IMR-90 (cell line): ENCODE measurements at regions not wholly inside any gene's neighbourhood (a gene's known extent, or its start where the extent isn't known, plus 50 kb on each side); places are given as distances from the start of the nearest gene placed in this dataset.
A peak's percentile ranks its signal among the peaks of the same experiment; 100 is the strongest.

ENCODE experiments used
- ATAC-seq: fragments of 200-7000 bp; cut with Tn5 transposase; 2 replicates; pipeline ENCODE4 v1.9.1; 2020; ENCODE audit warnings: low read depth, mild to moderate bottlenecking, moderate library complexity
- BruUV-seq: library from RNA; stranded (reverse); fragments of 400-500 nt; replicated peaks from 2 replicates; lab custom pipeline; 2021; lab: Mats Ljungman, UMichigan
- CTCF ChIA-PET: fragments of 300-600 bp; formaldehyde crosslinking; extraction: SDS; loops from one replicate; lab custom pipeline; 2021; ENCODE audit warnings: antibody characterized with exemption; lab: Yijun Ruan, JAX
- POLR2A ChIA-PET: fragments of 300-600 bp; sonication (Branson Sonifier 250); formaldehyde crosslinking; loops from one replicate; lab custom pipeline; 2022; ENCODE audit warnings: antibody characterized with exemption; ENCODE audit not compliant: unreplicated experiment; lab: Charles Lee
- DNase-seq: peaks from one replicate; pipeline ENCODE4 v3.0.0; 2013
- H2AFZ ChIP-seq: replicated peaks from 2 replicates; pipeline ENCODE3; 2013; ENCODE audit warnings: low read length, mild to moderate bottlenecking; ENCODE audit not compliant: poor library complexity
- H2AK5ac ChIP-seq: 2 replicates; pipeline ENCODE4 v1.6.1; 2013; ENCODE audit warnings: low read depth, low read length, inconsistent platforms
- H2AK9ac ChIP-seq: replicated peaks from 2 replicates; pipeline ENCODE3; 2013; ENCODE audit warnings: mild to moderate bottlenecking, low read depth, low read length, moderate library complexity; ENCODE audit not compliant: poor library complexity
- H2BK120ac ChIP-seq: 2 replicates; pipeline ENCODE4 v1.6.1; 2013; ENCODE audit warnings: low read depth, low read length, inconsistent platforms
- H2BK15ac ChIP-seq: 3 replicates; pipeline ENCODE4 v1.6.1; 2013; ENCODE audit warnings: low read depth, low read length, inconsistent platforms
- H2BK20ac ChIP-seq: 2 replicates; pipeline ENCODE4 v1.6.1; 2013; ENCODE audit warnings: low read depth, mild to moderate bottlenecking, inconsistent platforms, low read length, moderate library complexity
- H2BK5ac ChIP-seq: 2 replicates; pipeline ENCODE4 v1.6.1; 2013; ENCODE audit warnings: mild to moderate bottlenecking, low read depth, low read length, inconsistent platforms; ENCODE audit not compliant: poor library complexity, severe bottlenecking
- H3K14ac ChIP-seq: replicated peaks from 2 replicates; pipeline ENCODE4 v1.6.1; 2013; ENCODE audit warnings: low read depth, low read length, inconsistent platforms
- H3K18ac ChIP-seq: 2 replicates; pipeline ENCODE4 v1.6.1; 2013; ENCODE audit warnings: low read depth, low read length, control low read depth
- H3K23ac ChIP-seq: 2 replicates; pipeline ENCODE4 v1.6.1; 2013; ENCODE audit warnings: low read depth, low read length, inconsistent platforms
- H3K27ac ChIP-seq: 2 replicates; pipeline ENCODE4 v1.5.1; 2013; ENCODE audit warnings: mild to moderate bottlenecking, control low read depth, low read length; ENCODE audit not compliant: insufficient read depth
- H3K27me3 ChIP-seq: 2 replicates; pipeline ENCODE4 v1.6.1; 2013; ENCODE audit warnings: low read length; ENCODE audit not compliant: control insufficient read depth, insufficient read depth
- H3K36me3 ChIP-seq: 2 replicates; pipeline ENCODE4 v1.6.1; 2013; ENCODE audit warnings: low read length, mixed read lengths; ENCODE audit not compliant: control insufficient read depth, insufficient read depth
- H3K4ac ChIP-seq: 2 replicates; pipeline ENCODE4 v1.6.1; 2013; ENCODE audit warnings: low read depth, low read length, inconsistent platforms
- H3K4me1 ChIP-seq: 2 replicates; pipeline ENCODE4 v1.6.1; 2013; ENCODE audit warnings: low read length, mixed read lengths; ENCODE audit not compliant: control insufficient read depth, insufficient read depth
- H3K4me2 ChIP-seq: 2 replicates; pipeline ENCODE4 v1.6.1; 2013; ENCODE audit warnings: low read depth, mild to moderate bottlenecking, control low read depth, low read length, moderate library complexity
- H3K4me3 ChIP-seq: 2 replicates; pipeline ENCODE4 v1.5.1; 2013; ENCODE audit warnings: low read depth, mild to moderate bottlenecking, control low read depth, low read length, moderate library complexity; ENCODE audit not compliant: insufficient read depth
- H3K56ac ChIP-seq: 2 replicates; pipeline ENCODE4 v1.6.1; 2013; ENCODE audit warnings: low read length, inconsistent platforms; ENCODE audit not compliant: insufficient read depth; ENCODE audit errors: extremely low read depth
- H3K79me1 ChIP-seq, 2 experiments: 2 replicates each; pipeline ENCODE4 v1.6.1; 2013; ENCODE audit warnings: low read length in 2 of 2, inconsistent platforms in 1 of 2, low read depth in 1 of 2
- H3K9ac ChIP-seq: 2 replicates; pipeline ENCODE4 v1.6.1; 2013; ENCODE audit warnings: low read depth, low read length, control low read depth
- H3K9me1 ChIP-seq: 2 replicates; pipeline ENCODE4 v1.6.1; 2013; ENCODE audit warnings: low read length, inconsistent platforms; ENCODE audit not compliant: insufficient read depth
- H3K9me3 ChIP-seq: 2 replicates; pipeline ENCODE4 v1.6.1; 2013; ENCODE audit warnings: low read length; ENCODE audit not compliant: control insufficient read depth, insufficient read depth
- H4K20me1 ChIP-seq: 2 replicates; pipeline ENCODE4 v1.6.1; 2013; ENCODE audit warnings: low read length, inconsistent platforms; ENCODE audit not compliant: insufficient read depth
- H4K5ac ChIP-seq: 2 replicates; pipeline ENCODE4 v1.6.1; 2013; ENCODE audit warnings: mild to moderate bottlenecking, low read depth, low read length, control low read depth
- H4K8ac ChIP-seq, 2 experiments: 2 replicates each; pipeline ENCODE4 v1.6.1; 2013; ENCODE audit warnings: low read depth in 2 of 2, low read length in 2 of 2, control low read depth in 1 of 2, inconsistent platforms in 1 of 2
- H4K91ac ChIP-seq: 2 replicates; pipeline ENCODE4 v1.6.1; 2013; ENCODE audit warnings: low read depth, low read length, inconsistent platforms; ENCODE audit not compliant: insufficient read depth
- FOS ChIP-seq: fragments of 150-350 bp; IDR thresholded peaks from 2 replicates; pipeline ENCODE4 v1.6.1; 2016; ENCODE audit warnings: low read depth, low read length
- MAFK ChIP-seq: IDR thresholded peaks from 2 replicates; pipeline ENCODE4 v1.6.1; 2012; ENCODE audit warnings: low read depth, low read length, improper control_type of control experiment
- MAZ ChIP-seq: IDR thresholded peaks from 2 replicates; pipeline ENCODE4 v1.6.1; 2012; ENCODE audit warnings: low read depth, mild to moderate bottlenecking, low read length, improper control_type of control experiment, moderate library complexity, borderline replicate concordance
- MXI1 ChIP-seq: IDR thresholded peaks from 2 replicates; pipeline ENCODE4 v1.6.1; 2012; ENCODE audit warnings: low read depth, mild to moderate bottlenecking, low read length, moderate library complexity, borderline replicate concordance
- NFE2L2 ChIP-seq: fragments of 150-350 bp; IDR thresholded peaks from 2 replicates; pipeline ENCODE4 v1.6.1; 2016; ENCODE audit warnings: low read depth, mild to moderate bottlenecking, low read length
- POLR2A ChIP-seq: IDR thresholded peaks from 2 replicates; pipeline ENCODE4 v1.6.1; 2012; ENCODE audit warnings: mild to moderate bottlenecking, low read depth, low read length
- RFX5 ChIP-seq: IDR thresholded peaks from 2 replicates; pipeline ENCODE4 v1.8.0; 2012; ENCODE audit warnings: low read depth, mild to moderate bottlenecking, low read length, moderate library complexity
- WGBS, 2 experiments: methylation state at CpG; one replicate each; pipeline versions ENCODE4 v1.1.5 to v1.1.7; 2013; ENCODE audit warnings: missing lambda C conversion rate in 2 of 2; ENCODE audit not compliant: insufficient read length in 1 of 2; ENCODE audit errors: extremely low coverage in 2 of 2; 5-methylcytosine and 5-hydroxymethylcytosine counted together
- dilution Hi-C: fragments of 300-500 bp; cut with HindIII; formaldehyde crosslinking; loops from one replicate; pipeline ENCODE4 v1.14.3; 2018; ENCODE audit warnings: low sequenced_read_pairs; ENCODE audit not compliant: unreplicated experiment
- in situ Hi-C: fragments of 300-500 bp; cut with MboI; formaldehyde crosslinking; loops from 3 replicates; pipeline ENCODE4 v1.14.3; 2019; ENCODE audit warnings: low sequenced_read_pairs, inconsistent platforms, mixed read lengths
- intact Hi-C: fragments of 100-400 bp; cut with micrococcal nuclease; formaldehyde crosslinking; loops from 2 replicates; pipeline ENCODE4 v1.10.0; 2022

- Histone ChIP-seq H3K9ac (no peak overlapping the region), H3K79me1 (no peaks in the 10 kb centered on the region; a peak in 2 of 4 replicates), H3K4me2 (no peak overlapping the region), H4K91ac (no peak overlapping the region), H3K14ac (no peak overlapping the region), H3K9me1 (peaks cover 8% of the 10 kb centered on the region), H3K4me3 (no peak overlapping the region), H2AK9ac (peak overlapping the region; percentile 8), H3K18ac (no peak overlapping the region), H3K27ac (no peak overlapping the region), H3K9me3 (no peaks in the 10 kb centered on the region), H4K5ac (no peak overlapping the region), H3K4ac (no peak overlapping the region), H2AFZ (no peak overlapping the region), H3K23ac (no peak overlapping the region), H3K4me1 (peaks cover 5% of the 10 kb centered on the region; the same call in 1 of the 2 replicates), H4K8ac (no peak overlapping the region), H2AK5ac (peak overlapping the region; percentile 3; the same call in 1 of the 2 replicates), H2BK20ac (no peak overlapping the region), H4K20me1 (no peaks in the 10 kb centered on the region), H3K27me3 (no peaks in the 10 kb centered on the region), H3K36me3 (no peaks in the 10 kb centered on the region), H2BK120ac (no peak overlapping the region), H2BK5ac (no peak overlapping the region), H2BK15ac (no peak overlapping the region), H3K56ac (no peak overlapping the region)
- ChIA-PET POLR2A (no interaction called here), CTCF (no interaction called here)
- DNase-seq, result no peak
- in situ Hi-C loops, result no loop called here
- no peak for ATAC-seq
- TF ChIP-seq NFE2L2 (no peak), MAFK (no peak), MAZ (no peak), POLR2A (no peak), FOS (no peak), MXI1 (no peak), RFX5 (no peak)
- intact Hi-C loops, result no loop called here
- BruUV-seq, result no TSS peak
- WGBS, 2 experiments, result 100% methylated on average over 9 of the region's 19 CpGs; no CpG with 5 or more reads in 1 of the 2 experiments
- dilution Hi-C loops, result no loop called here
Observed at GRCh38 chr9:111740739-111741138, 54.0 kb downstream of the SHOC1 start.
